ENCODE measurements at regions not wholly inside any gene's neighbourhood (a gene's known extent, or its start where the extent isn't known, plus 50 kb on each side); places are given as distances from the start of the nearest gene placed in this dataset.

DNA sequence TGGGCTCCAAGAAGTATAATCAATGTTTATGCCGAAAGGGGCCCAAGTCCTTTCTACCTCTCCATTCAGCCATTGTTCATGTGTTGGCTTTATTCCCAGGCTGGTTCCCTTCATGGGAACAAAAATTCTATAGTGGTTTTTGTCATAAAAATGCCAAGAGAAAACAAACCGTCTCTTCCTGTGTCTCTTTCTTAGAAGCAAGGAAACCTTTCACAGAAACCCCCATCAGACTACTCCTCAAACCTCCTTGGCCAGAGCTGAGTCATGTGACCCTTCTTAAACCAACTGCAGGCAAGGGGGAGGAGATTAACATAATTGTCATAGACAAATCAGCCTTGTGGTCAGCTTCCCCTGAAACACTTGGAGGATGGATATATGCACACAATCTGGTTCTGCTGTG lies 75.1 kb upstream of the TANK start:
- TF ChIP-seq, protein P1, sequence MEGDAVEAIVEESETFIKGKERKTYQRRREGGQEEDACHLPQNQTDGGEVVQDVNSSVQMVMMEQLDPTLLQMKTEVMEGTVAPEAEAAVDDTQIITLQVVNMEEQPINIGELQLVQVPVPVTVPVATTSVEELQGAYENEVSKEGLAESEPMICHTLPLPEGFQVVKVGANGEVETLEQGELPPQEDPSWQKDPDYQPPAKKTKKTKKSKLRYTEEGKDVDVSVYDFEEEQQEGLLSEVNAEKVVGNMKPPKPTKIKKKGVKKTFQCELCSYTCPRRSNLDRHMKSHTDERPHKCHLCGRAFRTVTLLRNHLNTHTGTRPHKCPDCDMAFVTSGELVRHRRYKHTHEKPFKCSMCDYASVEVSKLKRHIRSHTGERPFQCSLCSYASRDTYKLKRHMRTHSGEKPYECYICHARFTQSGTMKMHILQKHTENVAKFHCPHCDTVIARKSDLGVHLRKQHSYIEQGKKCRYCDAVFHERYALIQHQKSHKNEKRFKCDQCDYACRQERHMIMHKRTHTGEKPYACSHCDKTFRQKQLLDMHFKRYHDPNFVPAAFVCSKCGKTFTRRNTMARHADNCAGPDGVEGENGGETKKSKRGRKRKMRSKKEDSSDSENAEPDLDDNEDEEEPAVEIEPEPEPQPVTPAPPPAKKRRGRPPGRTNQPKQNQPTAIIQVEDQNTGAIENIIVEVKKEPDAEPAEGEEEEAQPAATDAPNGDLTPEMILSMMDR (IDR thresholded peaks at IDR 0.05) = no peak
- TF ChIP-seq SIN3A (IDR thresholded peaks at IDR 0.05; ENCODE audit: borderline replicate concordance, insufficient read depth, low read depth, low read length) = no peak
- TF ChIP-seq TCF7L2 (IDR thresholded peaks at IDR 0.05; ENCODE audit: low read depth, low read length) = no peak

Data from Panc1 (cell line).